ENCODE measurements at regions not wholly inside any gene's neighbourhood (a gene's known extent, or its start where the extent isn't known, plus 50 kb on each side); places are given as distances from the start of the nearest gene placed in this dataset.

DNA sequence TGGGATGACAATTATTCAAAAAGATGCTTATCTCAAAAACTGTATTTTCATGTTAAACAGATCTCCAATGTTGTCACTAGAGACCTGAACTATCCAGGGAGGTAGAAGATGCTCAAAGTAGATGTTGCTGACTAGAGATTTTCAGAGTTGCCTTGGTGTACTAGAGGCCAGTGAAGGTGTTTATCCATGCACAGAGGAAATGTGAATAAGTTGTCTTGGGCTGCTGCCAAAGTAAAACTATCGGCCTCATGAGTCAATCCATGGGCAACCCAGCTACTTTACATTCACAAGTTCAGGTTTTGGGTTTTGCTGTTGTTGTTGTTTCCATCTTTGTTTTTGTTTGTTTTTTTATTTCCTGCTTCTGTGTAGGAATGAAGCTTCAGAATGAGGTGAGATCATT lies 141.1 kb upstream of the RANBP3L start:
- TF ChIP-seq, protein P1, sequence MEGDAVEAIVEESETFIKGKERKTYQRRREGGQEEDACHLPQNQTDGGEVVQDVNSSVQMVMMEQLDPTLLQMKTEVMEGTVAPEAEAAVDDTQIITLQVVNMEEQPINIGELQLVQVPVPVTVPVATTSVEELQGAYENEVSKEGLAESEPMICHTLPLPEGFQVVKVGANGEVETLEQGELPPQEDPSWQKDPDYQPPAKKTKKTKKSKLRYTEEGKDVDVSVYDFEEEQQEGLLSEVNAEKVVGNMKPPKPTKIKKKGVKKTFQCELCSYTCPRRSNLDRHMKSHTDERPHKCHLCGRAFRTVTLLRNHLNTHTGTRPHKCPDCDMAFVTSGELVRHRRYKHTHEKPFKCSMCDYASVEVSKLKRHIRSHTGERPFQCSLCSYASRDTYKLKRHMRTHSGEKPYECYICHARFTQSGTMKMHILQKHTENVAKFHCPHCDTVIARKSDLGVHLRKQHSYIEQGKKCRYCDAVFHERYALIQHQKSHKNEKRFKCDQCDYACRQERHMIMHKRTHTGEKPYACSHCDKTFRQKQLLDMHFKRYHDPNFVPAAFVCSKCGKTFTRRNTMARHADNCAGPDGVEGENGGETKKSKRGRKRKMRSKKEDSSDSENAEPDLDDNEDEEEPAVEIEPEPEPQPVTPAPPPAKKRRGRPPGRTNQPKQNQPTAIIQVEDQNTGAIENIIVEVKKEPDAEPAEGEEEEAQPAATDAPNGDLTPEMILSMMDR (conservative IDR thresholded peaks at IDR 0.05 in 1 of 2, IDR thresholded peaks at IDR 0.05 in 1 of 2; ENCODE audit: extremely low read depth in 1 of 2, insufficient read depth in 1 of 2, low read depth in 1 of 2, low read length in 2 of 2), result no peak
- no peak for TF ChIP-seq EZH2 (IDR thresholded peaks at IDR 0.05; ENCODE audit: borderline replicate concordance, low read length)

Data from mammary epithelial cell (primary cell).